GM21528 (cell line): ENCODE measurements at regions not wholly inside any gene's neighbourhood (a gene's known extent, or its start where the extent isn't known, plus 50 kb on each side); places are given as distances from the start of the nearest gene placed in this dataset.
"Not testable (repeated sequence)": the region's sequence is repeated elsewhere in the genome, so short reads cannot be mapped to it uniquely, and the experiment has no call there.

Source experiments
- ATAC-seq: cut with Tn5 transposase; IDR thresholded peaks from one replicate; pipeline ENCODE4 v1.9.1; 2021; ENCODE audit warnings: mild to moderate bottlenecking, moderate library complexity; ENCODE audit not compliant: unreplicated experiment, low FRiP score

DNA sequence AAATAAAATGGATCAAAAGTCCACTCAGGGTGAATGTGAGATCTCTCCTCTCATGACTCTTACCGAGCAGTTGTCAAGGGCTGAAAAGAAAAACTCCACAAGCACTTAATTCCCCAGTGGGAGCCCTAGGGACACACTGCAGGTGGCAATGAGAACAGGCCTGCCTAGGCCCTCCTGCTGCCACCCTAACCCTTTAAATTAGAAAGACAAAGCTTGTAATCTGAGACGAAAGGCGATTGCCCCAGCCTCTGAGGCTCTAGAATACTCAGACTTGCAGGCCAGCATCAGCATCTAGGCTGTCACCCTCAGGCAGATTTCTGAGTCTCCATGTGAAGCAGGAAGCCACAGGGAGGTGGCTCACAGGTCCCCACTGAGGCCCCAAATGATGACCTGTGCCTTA is 457.0 kb upstream of the MYT1L start:
- ATAC-seq, result no peak

DNA sequence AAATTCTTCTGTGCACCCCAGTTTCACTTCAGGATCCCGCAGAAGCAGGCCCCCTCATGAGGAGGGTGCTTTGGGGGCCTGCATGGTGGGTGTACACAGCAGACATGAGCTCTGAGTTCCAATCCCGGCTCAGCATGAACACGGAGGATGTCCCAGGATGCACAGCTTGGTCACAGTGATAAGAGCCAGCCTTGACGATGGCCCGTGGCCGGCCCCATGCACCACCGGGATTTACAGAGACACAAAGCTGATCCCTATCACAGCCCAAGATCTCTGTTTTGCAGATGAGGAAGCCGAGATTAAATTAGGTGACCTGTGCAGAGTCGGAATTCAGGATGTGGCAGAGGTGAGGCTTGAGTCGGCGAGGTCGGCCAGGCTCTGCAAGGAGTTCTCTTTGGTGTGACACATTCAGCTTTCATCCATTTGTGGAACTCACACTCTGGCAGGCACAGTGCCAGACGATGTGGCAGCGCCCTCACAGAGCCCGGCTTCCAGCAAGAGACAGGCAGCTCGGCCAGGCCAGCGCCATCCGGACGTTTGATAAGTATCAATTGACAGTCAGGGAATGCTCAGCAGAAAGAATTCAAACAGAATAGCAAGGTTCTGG is 456.3 kb upstream of the MYT1L start:
- ATAC-seq, result no peak

DNA sequence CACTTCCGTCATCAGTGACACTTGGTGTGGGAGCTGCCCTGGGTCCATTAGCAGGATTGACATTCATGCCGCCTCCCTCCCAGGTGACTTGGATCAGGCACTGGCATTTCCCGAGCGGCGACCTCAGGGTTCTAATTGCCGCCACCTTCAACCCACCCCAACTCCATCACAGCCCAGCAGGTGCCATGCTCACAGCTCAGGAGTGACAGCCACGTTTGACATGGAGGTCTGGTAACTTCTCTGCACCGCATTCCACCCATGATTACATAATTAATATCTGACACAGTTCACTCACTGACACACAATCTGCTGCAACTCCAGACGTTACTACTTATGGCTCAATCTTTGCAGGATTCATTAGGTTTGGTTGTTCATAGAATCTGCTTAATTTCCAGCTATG is 450.9 kb upstream of the MYT1L start:
- ATAC-seq, result no peak

DNA sequence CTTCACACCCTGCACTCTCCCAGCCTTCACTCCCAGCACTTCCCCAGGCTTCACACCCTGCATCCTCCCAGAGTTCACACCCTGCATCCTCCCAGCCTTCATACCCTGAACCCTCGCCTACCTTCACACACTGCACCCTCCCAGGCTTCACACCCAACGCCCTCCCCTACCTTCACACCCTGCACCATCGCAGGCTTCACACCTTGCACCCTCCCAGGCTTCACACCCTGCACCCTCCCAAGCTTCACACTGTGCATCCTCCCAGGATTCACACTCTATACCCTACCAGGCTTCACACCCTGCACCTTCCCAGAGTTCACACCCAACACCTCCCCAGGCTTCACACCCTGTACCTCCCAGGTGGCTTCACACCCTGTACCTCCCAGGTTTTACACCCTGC is 448.7 kb upstream of the MYT1L start:
- ATAC-seq, result no peak

DNA sequence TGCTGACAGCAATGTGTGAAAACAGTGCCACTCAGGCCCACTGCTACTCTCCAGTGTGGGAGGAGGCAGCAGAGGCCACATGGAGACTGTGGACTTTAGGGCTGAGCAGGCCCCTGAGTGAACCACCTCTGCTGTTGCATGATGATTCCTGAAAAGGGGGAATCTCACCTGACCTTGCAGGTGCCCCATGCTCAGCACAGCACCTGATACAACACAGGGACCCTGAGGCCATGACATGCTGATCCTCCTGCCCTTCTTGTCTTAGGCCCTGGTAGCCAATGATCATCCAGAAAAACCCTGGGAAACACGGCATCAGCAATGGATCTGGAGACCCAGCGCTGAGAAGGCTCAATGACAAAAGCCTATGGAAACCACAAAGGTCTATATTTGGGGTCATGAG is 446.8 kb upstream of the MYT1L start:
- no peak for ATAC-seq

DNA sequence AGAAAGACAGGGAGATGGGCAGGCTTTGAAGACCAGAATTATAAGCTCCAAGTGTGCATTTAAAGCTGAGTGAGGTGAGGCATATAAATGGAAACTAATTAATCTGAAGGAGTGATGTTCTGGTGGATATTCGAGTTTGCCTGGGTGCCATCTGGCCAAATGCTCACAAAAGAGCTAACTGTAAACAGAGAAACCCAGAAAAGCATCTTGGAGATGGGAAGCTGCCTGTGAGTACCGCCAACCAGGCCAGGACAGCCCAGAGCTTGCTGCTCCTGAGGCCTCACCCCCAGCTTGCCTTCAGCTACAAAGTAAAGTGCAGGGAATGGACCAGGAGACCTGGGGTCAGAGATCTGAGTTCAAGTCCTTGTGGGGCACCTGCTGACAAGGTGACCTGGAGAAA is 446.1 kb upstream of the MYT1L start:
- ATAC-seq, result no peak

DNA sequence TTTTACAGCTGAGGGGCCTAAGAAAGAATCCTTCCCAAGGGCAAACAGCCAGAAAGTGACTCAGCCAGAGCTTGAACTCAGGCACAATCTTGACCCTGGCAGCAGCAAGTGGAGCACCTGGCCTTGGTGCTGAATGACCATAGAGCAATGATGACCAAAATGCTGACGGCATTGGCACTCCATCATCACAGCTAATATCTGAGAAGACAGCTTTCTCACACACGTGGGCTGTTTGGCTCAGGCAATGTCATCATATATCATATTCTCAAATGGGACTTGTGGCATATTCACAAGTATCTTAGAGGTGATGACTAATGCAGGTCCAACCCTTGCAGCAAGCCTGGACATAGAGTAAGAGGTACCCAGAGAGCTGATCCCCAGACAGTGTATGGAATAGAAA is 443.9 kb upstream of the MYT1L start:
- no peak for ATAC-seq

DNA sequence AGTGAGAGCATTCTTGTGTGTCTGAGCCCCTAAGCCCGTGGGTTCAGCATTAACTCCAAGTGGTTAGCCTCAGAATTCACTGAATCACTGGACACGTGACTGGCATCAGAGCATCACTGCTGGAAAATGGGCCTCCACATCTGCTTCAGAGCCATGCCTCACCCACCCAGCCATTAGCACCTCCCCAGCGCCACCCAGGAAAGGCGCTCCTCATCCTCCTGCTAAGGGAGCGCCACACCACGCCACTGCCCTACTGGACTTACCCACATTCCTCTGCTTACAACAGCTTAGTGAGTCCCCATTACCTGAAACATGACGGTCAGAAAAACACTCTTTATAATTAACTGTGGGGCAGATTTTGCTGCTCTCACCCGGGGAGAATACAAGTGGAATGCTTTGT is 442.6 kb upstream of the MYT1L start:
- no peak for ATAC-seq

DNA sequence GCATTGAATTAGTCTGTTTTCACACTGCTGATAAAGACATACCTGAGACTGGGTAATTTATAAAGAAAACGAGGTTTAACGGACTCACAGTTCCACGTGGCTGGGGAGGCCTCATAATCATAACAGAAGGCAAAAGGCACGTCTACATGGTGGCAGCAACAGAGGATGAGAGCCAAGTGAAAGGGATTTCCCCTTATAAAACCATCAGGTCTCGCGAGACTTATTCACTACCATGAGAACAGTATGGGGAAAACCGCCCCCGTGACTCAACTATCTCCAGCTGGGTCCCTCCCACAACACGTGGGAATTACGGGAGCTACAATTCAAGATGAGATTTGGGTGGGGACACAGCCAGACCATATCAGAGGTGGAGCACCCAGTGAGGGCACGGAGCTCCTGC is 442.0 kb upstream of the MYT1L start:
- not testable (repeated sequence) for ATAC-seq

DNA sequence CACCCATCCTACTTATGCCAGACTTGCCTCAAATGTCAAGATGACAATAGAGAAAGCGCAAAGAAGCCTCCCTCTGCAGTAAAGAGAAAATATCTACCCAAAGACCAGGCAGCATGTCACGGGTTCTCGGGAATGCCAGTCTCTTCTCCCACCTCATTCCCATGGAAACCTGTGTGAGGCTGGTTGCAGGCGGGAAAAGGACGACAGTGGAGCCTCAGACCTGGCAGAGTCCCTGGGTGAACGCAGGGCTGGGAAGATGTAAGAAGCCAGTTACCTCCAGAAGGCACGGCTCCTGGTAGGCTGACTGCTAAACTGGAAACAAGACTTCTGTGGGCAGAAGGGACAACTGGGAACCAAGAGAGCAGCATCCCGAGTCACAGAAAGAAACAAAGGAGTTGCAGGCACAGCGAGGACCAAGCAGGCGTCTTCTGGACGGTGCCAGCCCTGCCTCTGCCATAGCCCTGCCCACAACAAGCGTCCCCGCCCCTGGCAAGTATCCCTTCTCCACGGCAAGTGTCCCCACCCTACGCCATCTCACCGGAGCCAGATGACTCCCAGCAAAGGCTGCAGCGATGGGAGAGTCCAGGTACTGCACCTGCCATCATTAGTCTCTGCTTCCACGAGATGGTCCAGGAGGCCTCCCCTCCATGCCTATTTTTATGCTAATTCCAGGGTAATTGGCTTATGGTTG is 440.8 kb upstream of the MYT1L start:
- no peak for ATAC-seq

DNA sequence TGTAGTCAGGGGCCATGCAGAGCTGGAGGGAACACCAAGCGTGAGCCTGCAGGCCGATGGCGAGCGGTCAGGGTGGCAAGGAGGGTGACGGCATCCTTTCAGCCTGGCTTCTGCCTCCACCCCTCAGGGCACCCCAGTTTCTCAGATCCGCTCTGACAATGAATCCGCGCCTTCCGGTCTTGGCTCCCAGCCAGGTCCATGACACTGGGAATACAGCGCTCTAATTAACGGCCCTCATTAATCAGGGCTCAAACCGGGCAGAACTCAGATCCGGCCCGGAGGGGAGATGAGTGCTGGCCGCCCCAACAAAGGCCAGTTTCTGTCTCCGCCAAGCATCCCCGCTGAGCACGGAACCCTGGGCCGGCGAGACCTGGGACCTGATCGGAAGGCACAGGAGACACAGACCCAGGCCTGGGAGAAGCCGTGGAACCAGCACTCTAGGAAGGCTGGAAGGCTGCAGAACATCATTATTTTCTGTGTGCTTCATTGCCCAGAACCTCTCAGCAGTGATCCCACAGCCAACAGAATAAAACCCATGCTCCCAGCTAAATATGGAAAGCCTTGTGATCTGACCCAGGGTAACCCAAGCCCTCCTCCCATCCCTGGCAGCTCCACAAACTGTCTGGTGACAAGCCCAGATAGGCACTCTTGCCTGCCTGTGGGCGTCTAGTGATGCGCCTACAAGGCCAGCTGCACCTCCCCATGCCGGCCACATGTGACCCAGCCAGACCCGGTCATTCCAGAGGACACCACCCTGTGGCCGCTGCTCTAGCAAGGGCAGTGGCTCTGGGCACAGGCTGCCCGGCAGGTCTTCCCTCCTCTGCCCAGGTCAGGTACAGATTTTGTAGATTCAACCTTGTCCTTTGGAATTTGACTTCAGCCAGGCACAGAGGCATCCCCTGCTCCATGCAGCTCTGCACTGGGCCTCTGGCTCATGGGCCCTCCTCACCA is 438.7 kb upstream of the MYT1L start:
- no peak for ATAC-seq

DNA sequence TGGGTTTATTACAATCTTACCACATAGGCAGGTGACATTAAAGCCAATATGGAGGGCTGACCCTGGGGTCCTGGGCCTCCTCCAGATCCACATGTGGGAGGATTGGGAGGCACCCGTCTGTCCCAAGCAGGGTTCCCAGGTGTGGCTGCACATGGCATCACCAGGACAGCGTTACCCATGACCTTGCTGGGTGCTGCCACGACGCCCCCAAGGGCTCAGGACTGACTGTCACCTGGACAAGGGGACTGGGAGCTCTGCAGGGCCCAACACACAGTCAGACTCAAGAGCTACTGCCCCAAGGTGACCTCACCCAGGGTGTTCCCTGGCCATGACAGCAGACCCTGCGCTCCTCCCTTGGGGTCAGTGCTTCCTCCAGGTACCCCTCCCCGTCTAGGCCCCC is 437.4 kb upstream of the MYT1L start:
- ATAC-seq, result no peak

DNA sequence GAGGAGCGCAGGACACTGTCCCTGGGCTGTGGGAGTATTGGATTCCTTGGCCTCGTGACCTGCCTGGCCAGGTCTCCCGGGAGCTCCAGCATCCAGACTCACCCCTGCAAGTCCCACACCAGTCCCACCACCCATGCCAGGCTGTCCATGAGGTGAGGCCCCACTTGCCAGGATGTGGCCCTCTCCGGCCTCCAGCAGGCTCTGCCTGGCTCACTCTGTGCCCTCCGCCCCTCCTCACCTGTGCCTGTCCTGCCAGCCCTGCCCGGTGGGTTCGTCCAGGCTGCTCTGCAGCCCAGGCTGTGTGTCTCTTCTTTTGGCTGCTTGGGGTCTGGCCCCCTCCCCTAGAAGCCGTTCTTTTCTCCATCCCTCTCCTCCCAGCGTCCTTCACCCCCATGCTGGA is 436.8 kb upstream of the MYT1L start:
- ATAC-seq, result no peak

DNA sequence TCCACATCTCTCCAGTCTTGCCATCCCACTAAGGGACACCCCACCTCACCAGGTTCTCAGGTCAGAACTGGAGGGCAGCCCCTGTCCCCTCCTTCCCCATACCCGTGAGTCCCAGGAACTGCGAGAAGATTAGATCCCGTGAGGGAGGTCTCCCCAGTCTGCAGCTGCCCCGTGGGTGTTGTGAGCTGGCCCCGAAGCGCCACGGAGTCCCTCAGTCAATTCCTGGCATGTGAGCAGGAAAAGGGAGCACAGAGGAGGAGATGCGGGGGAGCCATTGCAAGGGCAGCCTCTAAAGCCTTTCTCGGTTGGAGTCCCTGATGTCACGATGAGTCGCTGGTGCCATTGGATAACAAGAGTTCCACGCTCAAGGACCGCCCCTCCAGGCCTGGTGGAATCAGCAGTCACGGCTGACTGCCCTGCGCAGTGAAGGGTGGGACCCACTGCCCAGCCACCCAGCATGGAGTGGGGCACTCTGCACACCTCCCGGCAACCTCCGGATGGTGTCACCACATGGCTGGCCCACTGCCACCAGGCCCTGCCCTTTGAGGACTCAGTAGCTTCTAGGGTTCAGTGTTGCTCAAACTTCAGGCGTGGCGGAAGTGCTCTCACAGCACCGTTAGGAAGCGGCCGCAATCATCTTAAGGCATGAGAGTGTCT is 434.9 kb upstream of the MYT1L start:
- no peak for ATAC-seq

DNA sequence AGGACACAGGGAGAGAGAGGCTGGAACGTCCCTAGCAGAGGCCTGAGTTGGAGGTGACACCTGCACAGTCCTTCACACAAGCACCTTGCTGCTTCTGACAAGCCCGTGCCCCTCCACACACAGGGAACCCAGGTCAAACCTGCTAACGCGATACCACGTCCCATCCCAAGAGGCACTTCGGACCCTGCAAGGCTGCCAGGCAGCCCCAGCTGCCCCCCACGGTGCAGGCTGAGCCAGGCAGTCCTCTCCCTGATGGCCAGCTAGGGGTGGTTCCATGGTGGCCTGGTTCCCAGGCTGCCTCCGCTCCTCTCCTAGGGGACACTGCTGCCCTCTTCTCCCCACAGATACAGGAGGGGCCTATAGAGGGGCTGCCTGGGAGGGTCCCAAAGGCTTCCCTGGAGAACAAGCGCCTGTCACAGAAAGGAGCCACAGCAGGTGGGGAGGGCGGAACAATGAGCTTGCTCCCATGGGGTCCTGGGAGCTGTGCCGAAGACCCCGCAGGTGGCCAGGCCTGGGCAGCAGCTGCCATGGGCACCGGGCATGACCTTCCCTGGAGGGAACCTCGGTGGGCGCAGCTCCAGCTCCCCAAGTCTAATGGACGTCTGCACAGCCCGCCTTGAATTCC is 434.2 kb upstream of the MYT1L start:
- ATAC-seq, result no peak

DNA sequence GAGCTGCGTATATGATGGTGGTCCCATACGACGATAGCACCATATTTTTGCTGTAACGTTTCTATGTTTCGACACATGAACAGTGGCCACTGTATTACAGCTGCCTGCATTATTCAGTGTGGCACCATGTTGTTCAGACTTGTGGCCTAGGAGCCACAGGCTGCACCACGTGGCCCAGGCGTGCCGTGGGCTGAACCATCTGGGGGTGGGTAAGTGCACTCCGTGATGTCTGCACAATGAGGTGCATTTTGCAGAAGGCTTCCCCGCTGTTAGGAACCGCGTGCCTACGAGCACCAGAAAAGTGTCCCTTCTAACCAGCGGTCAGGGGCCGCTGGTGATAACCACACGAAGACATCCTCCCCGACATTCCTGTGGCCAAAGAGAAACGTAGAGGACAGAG is 433.7 kb upstream of the MYT1L start:
- no peak for ATAC-seq

DNA sequence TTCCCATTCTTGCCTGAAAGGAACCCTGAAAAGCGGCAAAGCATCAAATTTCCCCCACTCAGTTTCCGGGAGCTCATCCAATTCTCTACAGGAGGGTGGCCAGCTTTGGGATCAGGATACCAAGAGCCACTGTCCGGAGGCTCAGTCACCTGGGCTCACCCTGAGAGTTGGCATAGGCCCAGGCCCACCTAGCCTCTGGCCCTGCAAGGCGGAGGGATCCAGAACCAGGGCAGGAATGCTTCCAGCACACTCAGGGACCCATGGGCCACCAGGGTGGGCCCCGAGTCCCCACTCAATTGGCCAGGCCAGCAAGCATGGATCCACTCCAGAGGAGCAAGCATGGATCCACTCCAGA is 432.9 kb upstream of the MYT1L start:
- ATAC-seq, result no peak

DNA sequence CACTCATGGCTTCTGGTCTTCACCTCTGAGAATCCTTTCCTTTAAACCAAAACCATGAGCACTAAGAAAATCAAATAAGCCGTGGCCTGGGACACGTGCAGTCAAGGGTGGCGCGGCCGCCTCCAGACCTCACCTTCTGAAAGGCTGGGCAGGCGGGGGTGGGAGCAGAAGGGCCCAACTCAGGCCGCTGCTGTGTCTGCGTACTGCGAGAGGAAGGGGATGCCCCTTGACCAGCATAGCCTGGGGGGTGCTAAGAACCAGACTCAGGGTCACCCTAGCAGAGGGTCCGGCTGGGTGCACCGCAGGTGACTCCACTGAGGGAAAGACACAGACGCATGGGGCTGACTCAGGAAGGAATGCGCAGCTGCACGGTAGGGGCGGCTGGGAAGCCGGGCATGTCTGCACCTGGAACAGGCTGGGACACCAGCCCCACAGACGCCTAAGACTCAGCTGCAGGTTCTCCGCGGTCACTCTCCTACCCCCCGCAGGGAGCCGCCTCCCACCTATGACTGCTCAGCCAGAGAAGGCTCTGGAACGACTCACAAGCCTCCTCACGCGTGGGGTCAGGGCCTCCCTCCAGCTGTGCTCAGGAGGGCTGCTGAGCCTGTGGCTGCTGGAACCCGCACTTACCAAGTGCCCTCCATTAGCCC is 432.4 kb upstream of the MYT1L start:
- no peak for ATAC-seq

DNA sequence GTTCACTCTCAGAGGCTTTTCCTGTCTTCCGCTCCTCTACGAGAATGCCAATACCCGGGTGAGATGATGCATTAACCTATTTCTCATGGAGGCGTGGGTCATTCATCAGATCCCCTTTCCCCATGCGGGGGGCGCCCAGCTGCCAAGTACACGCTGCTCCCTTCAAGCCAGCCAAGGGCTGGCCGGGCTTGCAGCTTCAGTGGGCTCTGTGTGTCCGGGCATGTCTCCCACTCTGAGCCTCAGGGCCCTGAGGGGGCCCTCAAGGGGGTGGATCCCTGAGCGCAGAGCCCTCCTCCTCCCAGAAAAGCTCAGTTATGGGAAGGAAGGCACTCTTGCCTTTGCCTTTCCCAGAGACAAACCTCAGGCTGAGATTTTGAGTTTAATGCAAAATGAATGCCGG is 431.8 kb upstream of the MYT1L start:
- no peak for ATAC-seq
